ENCODE measurements at regions not wholly inside any gene's neighbourhood (a gene's known extent, or its start where the extent isn't known, plus 50 kb on each side); places are given as distances from the start of the nearest gene placed in this dataset.

DNA sequence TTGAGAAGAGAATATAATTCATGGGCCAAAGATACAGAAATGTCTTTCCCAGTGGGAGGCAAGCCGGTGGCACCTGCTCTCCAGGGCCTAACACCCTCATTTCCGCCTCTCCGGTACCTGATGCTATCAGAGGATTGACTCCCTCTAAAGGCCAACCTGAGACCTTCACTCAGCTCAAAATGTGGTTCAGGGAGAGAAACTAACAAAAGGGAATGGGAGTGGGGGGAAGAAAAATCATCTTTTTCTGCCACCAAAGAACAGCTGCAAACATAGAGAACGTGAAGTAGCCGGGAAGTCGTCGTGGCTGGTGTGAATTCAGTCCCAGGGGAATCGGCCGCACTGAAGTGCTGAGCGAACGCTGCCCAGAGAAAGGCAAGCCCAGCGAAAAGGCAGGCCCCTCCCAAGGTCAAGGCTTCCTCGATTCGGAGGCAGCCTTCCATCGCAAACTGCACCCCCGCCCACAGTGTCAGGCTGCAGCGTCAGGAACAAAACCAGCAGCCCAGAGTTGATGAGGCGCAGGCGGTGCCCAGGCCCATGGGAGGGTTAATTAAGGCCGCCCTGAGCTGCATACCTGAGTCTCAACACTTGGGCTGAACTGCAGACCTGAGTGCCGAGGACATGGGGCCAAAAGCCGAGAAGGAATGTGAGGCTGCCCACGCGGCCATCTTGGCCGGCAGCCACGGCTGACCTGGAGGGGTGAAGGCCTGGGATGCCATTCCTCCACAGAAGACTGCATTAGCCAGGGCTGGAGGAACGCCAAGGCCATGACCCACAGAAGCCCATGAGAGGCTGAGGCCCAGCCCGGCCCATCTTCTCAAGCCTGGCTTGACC lies 160.2 kb downstream of the PSMG1 start:
- CTCF ChIA-PET = interaction anchor here (0.5 kb wide), 1 partner anchor 145 kb away, joined by 6 read pairs; no protein-coding TSS in a partner anchor
- dilution Hi-C loops (cut with HindIII; ENCODE audit: low sequenced_read_pairs, unreplicated experiment) = no loop called here

More for the DNA sequence above, 160.2 kb downstream of the PSMG1 start:
- Histone ChIP-seq H2BK15ac (ENCODE audit: low read depth, low read length) (peak overlapping the region; percentile 100), H4K8ac (ENCODE audit: low read depth in 2 of 2, low read length in 2 of 2) (peak overlapping the region; percentile 75 to 98), H3K79me1 (ENCODE audit: low read depth in 1 of 2, low read length in 2 of 2) (peaks cover 0 to 7% of the 10 kb centered on the region in 2 experiments; a peak in 1 of 4 replicates), H3K27ac (ENCODE audit: insufficient read depth, low read length) (peak overlapping the region; percentile 20), H3K27me3 (ENCODE audit: control insufficient read depth, insufficient read depth, low read length) (no peaks in the 10 kb centered on the region), H4K91ac (ENCODE audit: insufficient read depth, low read depth, low read length) (peak overlapping the region; percentile 100), H2AFZ (replicated peaks; ENCODE audit: low read length, poor library complexity) (peak overlapping the region; percentile 77), H3K9ac (ENCODE audit: low read depth, low read length) (no peak overlapping the region), H2BK20ac (ENCODE audit: low read depth, low read length) (peak overlapping the region; percentile 80), H3K9me1 (ENCODE audit: insufficient read depth, low read length) (peaks cover 26% of the 10 kb centered on the region), H3K23ac (ENCODE audit: low read depth, low read length) (peak overlapping the region; percentile 59; the same call in 1 of the 2 replicates), H3K4me2 (ENCODE audit: low read depth, low read length) (no peak overlapping the region), H2AK9ac (replicated peaks; ENCODE audit: low read depth, low read length, poor library complexity) (peak overlapping the region; percentile 1), H3K4ac (ENCODE audit: low read depth, low read length) (peak overlapping the region; percentile 99), H3K56ac (ENCODE audit: extremely low read depth, insufficient read depth, low read length) (no peak overlapping the region), H2AK5ac (ENCODE audit: low read depth, low read length) (peak overlapping the region; percentile 98), H3K36me3 (ENCODE audit: control insufficient read depth, insufficient read depth, low read length) (no peaks in the 10 kb centered on the region), H2BK5ac (ENCODE audit: low read depth, low read length, poor library complexity, severe bottlenecking) (peak overlapping the region; percentile 97), H4K5ac (ENCODE audit: low read depth, low read length) (peak overlapping the region; percentile 97), H2BK120ac (ENCODE audit: low read depth, low read length) (peak overlapping the region; percentile 99), H3K9me3 (ENCODE audit: control insufficient read depth, insufficient read depth, low read length) (peaks cover 6% of the 10 kb centered on the region), H3K18ac (ENCODE audit: low read depth, low read length) (peak overlapping the region; percentile 94), H3K4me1 (ENCODE audit: control insufficient read depth, insufficient read depth, low read length) (peaks cover 31% of the 10 kb centered on the region), H3K4me3 (ENCODE audit: insufficient read depth, low read depth, low read length) (no peak overlapping the region), H3K14ac (replicated peaks; ENCODE audit: low read depth, low read length) (peak overlapping the region; percentile 70), H4K20me1 (ENCODE audit: insufficient read depth, low read length) (no peaks in the 10 kb centered on the region)
- POLR2A ChIA-PET (ENCODE audit: unreplicated experiment) = no interaction called here
- TF ChIP-seq SMC3 (IDR thresholded peaks at IDR 0.05; ENCODE audit: low read depth, low read length) = no peak
- TF ChIP-seq MAZ (IDR thresholded peaks at IDR 0.05; ENCODE audit: borderline replicate concordance, low read depth, low read length) = no peak
- ATAC-seq (ENCODE audit: low read depth) (no peak; the same call in 1 of the 2 replicates), DNase-seq (peak; percentile 28)
- intact Hi-C loops (cut with micrococcal nuclease) = loop anchor here (5.0 kb wide), 1 partner anchor 201 kb away; no protein-coding TSS in a partner anchor
- in situ Hi-C loops (cut with MboI; ENCODE audit: low sequenced_read_pairs) = no loop called here
- BruUV-seq (replicated peaks) = no TSS peak
- WGBS, 2 experiments (ENCODE audit: extremely low coverage in 2 of 2, insufficient read length in 1 of 2) = 31% methylated on average over 9 of the region's 28 CpGs; no CpG with 5 or more reads in 1 of the 2 experiments
